GM12864 (cell line): ENCODE measurements at regions not wholly inside any gene's neighbourhood (a gene's known extent, or its start where the extent isn't known, plus 50 kb on each side); places are given as distances from the start of the nearest gene placed in this dataset.
"Not testable (repeated sequence)": the region's sequence is repeated elsewhere in the genome, so short reads cannot be mapped to it uniquely, and the experiment has no call there.

Experiments used
- DNase-seq: peaks from one replicate; pipeline ENCODE4 v3.0.0-alpha.2; 2011; ENCODE audit warnings: low read depth
- H3K4me3 ChIP-seq: 2 replicates; pipeline ENCODE4 v1.5.1; 2011; ENCODE audit warnings: mild to moderate bottlenecking, low read depth, low read length, control low read depth
- TF ChIP-seq, protein P1 (sequence below): IDR thresholded peaks from 2 replicates; pipeline ENCODE4 v1.5.1; 2011; ENCODE audit warnings: low read depth, mild to moderate bottlenecking, moderate library complexity, low read length, control low read depth, inconsistent platforms; ENCODE audit errors: missing control alignments

DNA sequence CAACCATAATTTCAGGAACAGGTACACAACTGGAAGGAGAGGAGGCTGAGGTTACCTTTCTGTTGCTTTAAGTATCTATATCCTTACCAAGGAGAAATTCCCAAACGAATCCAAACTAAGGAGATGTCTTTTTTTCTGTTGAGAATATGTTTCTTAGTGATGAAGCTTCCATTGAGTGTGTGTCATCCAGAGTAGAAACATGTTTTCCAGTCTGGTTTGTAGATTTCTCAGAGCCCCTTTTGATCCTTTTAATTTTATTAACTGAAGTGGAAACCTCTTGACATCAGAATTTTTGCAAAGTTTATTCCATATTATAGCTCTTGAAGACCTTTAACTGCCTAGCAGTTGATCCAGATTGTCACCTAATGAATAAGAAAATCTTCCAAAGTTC, 207.1 kb upstream of the FERD3L start:
- no peak overlapping the region for H3K4me3 ChIP-seq
- DNase-seq = no peak
- TF ChIP-seq, protein P1, sequence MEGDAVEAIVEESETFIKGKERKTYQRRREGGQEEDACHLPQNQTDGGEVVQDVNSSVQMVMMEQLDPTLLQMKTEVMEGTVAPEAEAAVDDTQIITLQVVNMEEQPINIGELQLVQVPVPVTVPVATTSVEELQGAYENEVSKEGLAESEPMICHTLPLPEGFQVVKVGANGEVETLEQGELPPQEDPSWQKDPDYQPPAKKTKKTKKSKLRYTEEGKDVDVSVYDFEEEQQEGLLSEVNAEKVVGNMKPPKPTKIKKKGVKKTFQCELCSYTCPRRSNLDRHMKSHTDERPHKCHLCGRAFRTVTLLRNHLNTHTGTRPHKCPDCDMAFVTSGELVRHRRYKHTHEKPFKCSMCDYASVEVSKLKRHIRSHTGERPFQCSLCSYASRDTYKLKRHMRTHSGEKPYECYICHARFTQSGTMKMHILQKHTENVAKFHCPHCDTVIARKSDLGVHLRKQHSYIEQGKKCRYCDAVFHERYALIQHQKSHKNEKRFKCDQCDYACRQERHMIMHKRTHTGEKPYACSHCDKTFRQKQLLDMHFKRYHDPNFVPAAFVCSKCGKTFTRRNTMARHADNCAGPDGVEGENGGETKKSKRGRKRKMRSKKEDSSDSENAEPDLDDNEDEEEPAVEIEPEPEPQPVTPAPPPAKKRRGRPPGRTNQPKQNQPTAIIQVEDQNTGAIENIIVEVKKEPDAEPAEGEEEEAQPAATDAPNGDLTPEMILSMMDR = no peak

DNA sequence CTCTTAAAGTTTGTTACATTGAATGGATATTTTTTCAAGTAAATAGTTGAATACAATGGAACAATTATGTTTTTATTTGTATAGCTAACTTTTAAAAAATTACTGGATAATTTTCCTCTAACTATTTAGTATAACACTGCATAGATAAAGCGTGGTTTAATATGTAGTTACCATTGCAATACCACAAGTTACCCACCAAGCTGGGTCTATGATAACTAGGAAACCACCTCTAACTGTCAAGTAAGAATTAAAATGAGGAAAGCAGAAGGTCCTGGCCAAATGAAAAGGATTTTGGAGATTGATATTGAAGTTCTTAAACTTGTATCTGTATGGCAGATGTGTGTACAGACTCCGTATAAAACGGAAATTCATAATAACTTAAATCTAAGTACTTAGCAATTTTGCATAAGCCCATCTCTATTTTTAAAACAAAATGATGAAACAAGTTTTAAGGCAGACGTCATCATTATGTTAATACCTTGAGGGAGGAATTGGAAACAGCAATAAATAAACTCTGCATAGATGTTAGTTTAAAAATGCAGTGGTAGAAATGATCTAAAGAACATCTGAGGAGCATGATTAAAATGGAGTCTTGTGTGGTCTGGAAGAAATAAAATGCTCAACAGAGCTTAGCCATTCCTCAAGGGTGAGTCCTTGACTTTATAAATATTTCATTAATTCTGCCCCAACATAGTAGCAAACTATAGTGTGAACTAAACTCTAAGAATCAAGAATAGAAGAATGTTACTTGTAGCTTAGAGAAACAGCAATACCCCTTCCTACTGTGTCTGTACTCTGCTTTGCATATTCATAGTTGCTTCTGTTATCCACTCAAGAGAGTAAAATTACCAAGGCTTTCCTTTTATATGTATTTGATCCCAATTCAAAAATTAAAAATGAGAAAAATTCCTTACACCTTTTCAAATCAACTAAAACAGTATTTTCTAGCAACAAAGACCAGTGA, 206.4 kb upstream of the FERD3L start:
- TF ChIP-seq, protein P1 = no peak

DNA sequence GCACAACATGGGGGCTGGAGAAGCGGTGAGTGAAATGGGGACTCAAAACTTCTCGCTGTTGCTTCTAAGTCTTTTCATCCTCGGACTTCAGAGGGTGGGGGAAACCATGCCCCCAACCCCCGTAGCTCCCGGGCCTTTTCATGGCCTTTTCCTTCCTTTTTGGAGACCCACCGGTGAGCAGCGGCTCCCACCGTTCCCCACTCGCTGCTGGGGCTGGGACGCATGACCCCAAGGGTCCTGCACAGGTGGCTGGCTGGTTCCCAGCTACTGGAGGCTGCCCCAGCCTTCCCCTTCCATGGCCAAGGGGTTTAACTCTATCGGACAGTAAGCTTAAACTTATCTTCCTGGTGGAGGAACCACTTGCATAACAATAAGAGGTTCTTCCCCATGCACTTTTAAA, 194.3 kb upstream of the FERD3L start:
- H3K4me3 ChIP-seq = no peak overlapping the region
- no peak for DNase-seq
- TF ChIP-seq, protein P1 = no peak

More for the DNA sequence above, 206.4 kb upstream of the FERD3L start:
- no peak for DNase-seq
- no peak overlapping the region for H3K4me3 ChIP-seq

DNA sequence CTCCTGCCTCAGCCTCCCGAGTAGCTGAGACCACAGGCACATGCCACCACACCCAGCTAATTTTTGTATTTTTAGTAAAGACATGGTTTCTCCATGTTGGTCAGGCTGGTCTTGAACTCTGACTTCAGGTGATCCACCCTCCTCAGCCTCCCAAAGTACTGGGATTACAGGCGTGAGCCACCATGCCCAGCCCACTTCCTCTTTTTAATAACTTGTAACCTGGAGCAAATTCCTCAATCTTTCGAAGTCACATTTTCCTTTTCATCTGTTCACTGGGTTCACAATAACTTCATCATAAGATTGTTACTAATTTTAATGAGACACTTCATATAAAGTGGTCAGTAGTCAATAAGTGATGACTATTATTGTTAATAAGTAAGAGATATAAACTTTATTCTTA, 193.3 kb upstream of the FERD3L start:
- not testable (repeated sequence) for DNase-seq, H3K4me3 ChIP-seq

DNA sequence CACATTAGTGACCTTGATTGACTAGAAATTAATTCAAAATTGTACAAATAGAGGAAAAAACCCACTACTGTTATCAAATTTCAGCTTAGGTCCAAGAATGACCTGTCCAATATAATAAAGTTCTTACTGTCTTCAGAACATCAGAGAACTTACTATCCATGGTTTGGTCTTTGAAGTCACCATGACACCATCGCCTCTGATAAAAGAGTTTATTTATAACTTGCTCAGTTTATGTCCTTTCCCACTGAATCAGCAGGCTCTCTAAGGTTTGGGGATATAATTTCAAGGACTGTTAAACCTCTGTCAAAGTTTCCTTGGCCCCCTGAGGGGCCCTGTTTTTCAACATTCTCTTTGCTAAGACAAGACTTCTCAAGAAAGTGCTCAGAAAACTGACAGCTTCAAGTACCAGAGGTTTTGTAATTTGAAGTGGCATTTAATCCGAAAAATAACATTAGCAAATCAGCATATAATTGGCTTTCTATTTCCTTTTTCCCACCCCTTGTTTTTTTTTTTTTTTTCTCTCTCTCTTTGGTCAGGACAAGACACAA, 191.7 kb upstream of the FERD3L start:
- no peak for DNase-seq
- TF ChIP-seq, protein P1 = no peak

DNA sequence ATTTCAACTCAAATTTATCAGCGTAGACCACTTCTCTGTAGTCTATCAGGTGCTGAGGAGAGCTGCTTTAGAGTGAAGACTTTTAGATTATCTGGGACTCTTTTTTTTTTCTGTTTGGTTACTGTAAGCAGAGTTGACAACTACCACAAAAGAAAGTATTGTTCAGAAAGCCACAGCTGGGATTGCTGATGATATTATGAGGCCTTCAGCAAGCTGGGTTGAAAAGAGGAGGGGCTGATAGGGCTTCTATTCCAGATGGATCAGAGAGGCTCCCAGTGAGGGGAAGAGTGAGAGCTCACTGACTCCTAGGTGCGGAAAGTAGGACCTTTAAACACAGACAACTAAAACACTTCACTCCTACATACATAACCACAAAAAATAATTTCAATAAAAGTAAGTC, 188.5 kb upstream of the FERD3L start:
- DNase-seq = no peak
- H3K4me3 ChIP-seq = no peak overlapping the region
- TF ChIP-seq, protein P1 = no peak

More for the DNA sequence above, 191.7 kb upstream of the FERD3L start:
- no peak overlapping the region for H3K4me3 ChIP-seq

DNA sequence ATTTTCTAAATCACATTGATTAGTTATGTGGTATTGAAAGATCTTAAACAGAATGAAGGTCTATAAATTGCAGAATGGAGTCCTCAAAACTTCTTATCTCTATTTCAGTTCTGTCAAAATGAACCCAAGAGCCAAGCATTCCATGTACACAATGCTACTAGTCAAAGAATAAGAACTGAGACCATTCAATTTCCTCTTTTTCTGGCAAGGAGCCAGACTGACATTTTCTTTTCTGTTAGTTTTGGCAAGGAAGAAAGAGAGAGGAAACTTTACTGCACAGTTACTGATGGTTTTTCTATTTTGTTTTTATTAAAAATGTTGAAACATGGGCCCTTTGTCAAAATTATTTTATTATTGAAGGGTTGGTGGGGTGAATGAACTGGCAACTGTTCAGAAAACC, 181.8 kb upstream of the FERD3L start:
- TF ChIP-seq, protein P1 = no peak
- DNase-seq = no peak
- H3K4me3 ChIP-seq = no peak overlapping the region
